HEK293 (cell line): ENCODE measurements at regions not wholly inside any gene's neighbourhood (a gene's known extent, or its start where the extent isn't known, plus 50 kb on each side); places are given as distances from the start of the nearest gene placed in this dataset.

Experiments used
- CTCF ChIA-PET: fragments of 350-600 bp; formaldehyde crosslinking; extraction: SDS; loops from one replicate; lab custom pipeline; 2021; ENCODE audit warnings: antibody characterized with exemption; lab: Yijun Ruan, JAX
- POLR2A ChIA-PET: fragments of 300-600 bp; formaldehyde crosslinking; extraction: SDS; loops from one replicate; lab custom pipeline; 2020; ENCODE audit warnings: antibody characterized with exemption, inconsistent platforms; lab: Yijun Ruan, JAX
- H3K27ac ChIP-seq: fragments of 200-500 bp; sonication (Bioruptor generic); 2 replicates; pipeline ENCODE4 v1.5.1; 2014; ENCODE audit warnings: low read depth, low read length, control low read depth, inconsistent platforms; ENCODE audit errors: extremely low read depth
- H3K36me3 ChIP-seq, 2 experiments: fragments of 200-500 bp in 1 of 2; sonication (Bioruptor generic) in 1 of 2; 1 replicate in 1 of 2; 2 replicates in 1 of 2; pipeline ENCODE4 v1.5.1; 2014 to 2017; ENCODE audit warnings: inconsistent platforms in 2 of 2, low read length in 2 of 2; ENCODE audit not compliant: control insufficient read depth in 2 of 2, insufficient read depth in 1 of 2
- H3K4me1 ChIP-seq: fragments of 200-500 bp; sonication (Bioruptor generic); 2 replicates; pipeline ENCODE4 v1.5.1; 2014; ENCODE audit warnings: mild to moderate bottlenecking, low read length, inconsistent platforms; ENCODE audit not compliant: control insufficient read depth, insufficient read depth
- H3K4me3 ChIP-seq: 2 replicates; pipeline ENCODE4 v1.5.1; 2011; ENCODE audit warnings: low read depth, mild to moderate bottlenecking, control low read depth, low read length, moderate library complexity
- H3K9me3 ChIP-seq: fragments of 200-500 bp; sonication (Bioruptor generic); 2 replicates; pipeline ENCODE4 v1.5.1; 2014; ENCODE audit warnings: low read depth, low read length, inconsistent platforms; ENCODE audit not compliant: control insufficient read depth, insufficient read depth
- BCL11A ChIP-seq: fragments of 450-650 bp; formaldehyde crosslinking; IDR thresholded peaks from 2 replicates; pipeline ENCODE4 v1.5.1; 2016; ENCODE audit warnings: low read depth, missing biosample characterization, missing genetic modification characterization
- BCL6B ChIP-seq: fragments of 450-650 bp; formaldehyde crosslinking; IDR thresholded peaks from 2 replicates; pipeline ENCODE4 v1.5.1; 2017; ENCODE audit warnings: missing biosample characterization, missing genetic modification characterization
- EGR2 ChIP-seq: fragments of 450-650 bp; formaldehyde crosslinking; IDR thresholded peaks from 2 replicates; pipeline ENCODE4 v1.5.1; 2016; ENCODE audit warnings: low read depth, missing biosample characterization, missing genetic modification characterization
- FEZF1 ChIP-seq: fragments of 450-650 bp; formaldehyde crosslinking; IDR thresholded peaks from 2 replicates; pipeline ENCODE4 v1.5.1; 2016; ENCODE audit warnings: missing biosample characterization, missing genetic modification characterization
- GFI1B ChIP-seq: fragments of 450-650 bp; formaldehyde crosslinking; IDR thresholded peaks from 2 replicates; pipeline ENCODE4 v1.5.1; 2016; ENCODE audit warnings: missing biosample characterization, missing genetic modification characterization
- GLI2 ChIP-seq: fragments of 450-650 bp; formaldehyde crosslinking; IDR thresholded peaks from 2 replicates; pipeline ENCODE4; 2017; ENCODE audit warnings: missing biosample characterization, missing genetic modification characterization, low read depth, borderline replicate concordance
- SCRT1 ChIP-seq: fragments of 450-650 bp; formaldehyde crosslinking; IDR thresholded peaks from 2 replicates; pipeline ENCODE4 v1.5.1; 2016; ENCODE audit warnings: missing biosample characterization, missing genetic modification characterization, borderline replicate concordance
- SP3 ChIP-seq: fragments of 450-650 bp; formaldehyde crosslinking; IDR thresholded peaks from 2 replicates; pipeline ENCODE4 v1.5.1; 2016; ENCODE audit warnings: missing biosample characterization, missing genetic modification characterization
- YY1 ChIP-seq: fragments of 450-650 bp; formaldehyde crosslinking; IDR thresholded peaks from 2 replicates; pipeline ENCODE4 v1.5.1; 2018; ENCODE audit warnings: missing biosample characterization, missing genetic modification characterization
- ZEB2 ChIP-seq: fragments of 450-650 bp; formaldehyde crosslinking; IDR thresholded peaks from 2 replicates; pipeline ENCODE4 v1.5.1; 2016; ENCODE audit warnings: missing biosample characterization, missing genetic modification characterization
- ZFP69B ChIP-seq: fragments of 450-650 bp; formaldehyde crosslinking; IDR thresholded peaks from 2 replicates; pipeline ENCODE4 v1.5.1; 2016; ENCODE audit warnings: missing biosample characterization, missing genetic modification characterization
- ZNF146 ChIP-seq: fragments of 450-650 bp; formaldehyde crosslinking; IDR thresholded peaks from 2 replicates; pipeline ENCODE4 v1.5.1; 2016; ENCODE audit warnings: missing biosample characterization, missing genetic modification characterization
- ZNF16 ChIP-seq: fragments of 450-650 bp; formaldehyde crosslinking; IDR thresholded peaks from 2 replicates; pipeline ENCODE4 v1.5.1; 2016; ENCODE audit warnings: low read depth, missing biosample characterization, missing genetic modification characterization
- ZNF169 ChIP-seq: fragments of 450-650 bp; formaldehyde crosslinking; IDR thresholded peaks from 2 replicates; pipeline ENCODE4 v1.5.1; 2016; ENCODE audit warnings: missing biosample characterization, missing genetic modification characterization
- ZNF174 ChIP-seq: fragments of 450-650 bp; formaldehyde crosslinking; IDR thresholded peaks from 2 replicates; pipeline ENCODE4 v1.5.0; 2017; ENCODE audit warnings: missing biosample characterization, mild to moderate bottlenecking, missing genetic modification characterization
- ZNF184 ChIP-seq: fragments of 450-650 bp; IDR thresholded peaks from 2 replicates; pipeline ENCODE4 v1.5.1; 2018; ENCODE audit warnings: missing biosample characterization, mild to moderate bottlenecking, missing genetic modification characterization
- ZNF214 ChIP-seq: fragments of 450-650 bp; formaldehyde crosslinking; IDR thresholded peaks from 2 replicates; pipeline ENCODE4 v1.5.1; 2017; ENCODE audit warnings: missing biosample characterization, mild to moderate bottlenecking, missing genetic modification characterization, borderline replicate concordance
- ZNF221 ChIP-seq: fragments of 450-650 bp; formaldehyde crosslinking; IDR thresholded peaks from 2 replicates; pipeline ENCODE4 v1.5.1; 2017; ENCODE audit warnings: missing biosample characterization, missing genetic modification characterization, borderline replicate concordance
- ZNF24 ChIP-seq: fragments of 450-650 bp; formaldehyde crosslinking; IDR thresholded peaks from 2 replicates; pipeline ENCODE4 v1.5.1; 2016; ENCODE audit warnings: missing biosample characterization, missing genetic modification characterization
- ZNF335 ChIP-seq: fragments of 450-650 bp; formaldehyde crosslinking; conservative IDR thresholded peaks from 2 replicates; pipeline ENCODE4 v1.5.1; 2016; ENCODE audit warnings: missing biosample characterization, missing genetic modification characterization
- ZNF341 ChIP-seq: fragments of 450-650 bp; formaldehyde crosslinking; IDR thresholded peaks from 2 replicates; pipeline ENCODE4; 2016; ENCODE audit warnings: low read depth, missing biosample characterization, missing genetic modification characterization
- ZNF473 ChIP-seq: fragments of 450-650 bp; formaldehyde crosslinking; IDR thresholded peaks from 2 replicates; pipeline ENCODE4 v1.5.1; 2017; ENCODE audit warnings: missing biosample characterization, missing genetic modification characterization
- ZNF510 ChIP-seq: fragments of 450-650 bp; formaldehyde crosslinking; IDR thresholded peaks from 2 replicates; pipeline ENCODE4 v1.5.1; 2018; ENCODE audit warnings: mild to moderate bottlenecking, missing genetic modification characterization, missing biosample characterization; ENCODE audit not compliant: insufficient replicate concordance
- ZNF544 ChIP-seq: fragments of 450-650 bp; formaldehyde crosslinking; IDR thresholded peaks from 2 replicates; pipeline ENCODE4 v1.5.0; 2017; ENCODE audit warnings: missing biosample characterization, missing genetic modification characterization
- ZNF571 ChIP-seq: fragments of 450-650 bp; formaldehyde crosslinking; IDR thresholded peaks from 2 replicates; pipeline ENCODE4 v1.5.0; 2017; ENCODE audit warnings: missing biosample characterization, missing genetic modification characterization
- ZNF596 ChIP-seq: fragments of 450-650 bp; IDR thresholded peaks from 2 replicates; pipeline ENCODE4 v1.5.0; 2018; ENCODE audit warnings: missing biosample characterization, mild to moderate bottlenecking, missing genetic modification characterization, moderate library complexity
- ZNF621 ChIP-seq: fragments of 450-650 bp; formaldehyde crosslinking; IDR thresholded peaks from 2 replicates; pipeline ENCODE4 v1.5.1; 2017; ENCODE audit warnings: missing biosample characterization, missing genetic modification characterization
- ZNF664 ChIP-seq: fragments of 450-650 bp; formaldehyde crosslinking; IDR thresholded peaks from 2 replicates; pipeline ENCODE4 v1.5.1; 2016; ENCODE audit warnings: missing biosample characterization, missing genetic modification characterization
- ZNF707 ChIP-seq: fragments of 450-650 bp; formaldehyde crosslinking; IDR thresholded peaks from 2 replicates; pipeline ENCODE4 v1.5.1; 2016; ENCODE audit warnings: missing biosample characterization, missing genetic modification characterization
- ZNF777 ChIP-seq: fragments of 450-650 bp; formaldehyde crosslinking; IDR thresholded peaks from 2 replicates; pipeline ENCODE4 v1.5.1; 2017; ENCODE audit warnings: missing biosample characterization, missing genetic modification characterization, borderline replicate concordance
- ZSCAN23 ChIP-seq: fragments of 450-650 bp; formaldehyde crosslinking; IDR thresholded peaks from 2 replicates; pipeline ENCODE4 v1.5.1; 2016; ENCODE audit warnings: missing biosample characterization, missing genetic modification characterization
- ZSCAN5A ChIP-seq: fragments of 450-650 bp; formaldehyde crosslinking; IDR thresholded peaks from 2 replicates; pipeline ENCODE4 v1.5.1; 2016; ENCODE audit warnings: missing biosample characterization, missing genetic modification characterization
- ZXDB ChIP-seq: fragments of 450-650 bp; formaldehyde crosslinking; IDR thresholded peaks from 2 replicates; pipeline ENCODE4 v1.5.1; 2016; ENCODE audit warnings: missing biosample characterization, missing genetic modification characterization

DNA sequence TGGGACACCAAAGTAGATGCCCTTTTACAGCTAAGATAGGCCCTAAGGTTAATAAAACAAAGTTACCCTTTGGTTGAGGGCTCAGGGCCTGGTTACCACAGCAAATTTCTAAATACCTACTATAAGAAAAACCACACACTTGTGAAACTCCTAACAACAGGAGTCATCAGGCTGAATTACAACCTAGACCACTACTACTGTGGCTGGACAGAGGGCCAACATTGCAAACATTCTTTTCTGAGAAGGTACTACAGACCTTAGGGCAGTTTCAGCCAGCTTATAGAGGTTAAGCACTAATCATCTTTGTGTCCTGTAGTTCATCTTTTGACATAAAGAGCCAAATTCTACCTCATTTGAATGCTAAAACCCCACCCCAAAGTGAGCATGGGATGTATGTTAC, 504.0 kb downstream of the RAPGEF2 start:
- Histone ChIP-seq H3K27ac (no peak overlapping the region), H3K4me3 (no peak overlapping the region), H3K36me3 (no peaks in the 10 kb centered on the region), H3K4me1 (no peaks in the 10 kb centered on the region), H3K9me3 (no peaks in the 10 kb centered on the region)
- TF ChIP-seq ZNF473, result no peak
- TF ChIP-seq ZNF335 (tag by site-specific recombination), result no peak
- TF ChIP-seq ZNF777 (tag by site-specific recombination), result no peak
- no peak for TF ChIP-seq ZNF174 (tag by site-specific recombination)
- no peak for TF ChIP-seq ZFP69B (tag by site-specific recombination)
- no peak for TF ChIP-seq ZNF664 (tag by site-specific recombination)
- TF ChIP-seq ZNF596 (tag by site-specific recombination), result no peak
- no peak for TF ChIP-seq ZSCAN5A (tag by site-specific recombination)
- TF ChIP-seq SCRT1 (tag by site-specific recombination), result no peak
- TF ChIP-seq FEZF1 (tag by site-specific recombination), result no peak
- no peak for TF ChIP-seq ZNF707 (tag by site-specific recombination)
- TF ChIP-seq YY1, result no peak
- TF ChIP-seq ZNF341, result no peak
- TF ChIP-seq ZXDB (tag by site-specific recombination), result no peak
- no peak for TF ChIP-seq ZNF214 (tag by site-specific recombination)
- POLR2A ChIA-PET, result no interaction called here
- CTCF ChIA-PET, result no interaction called here

DNA sequence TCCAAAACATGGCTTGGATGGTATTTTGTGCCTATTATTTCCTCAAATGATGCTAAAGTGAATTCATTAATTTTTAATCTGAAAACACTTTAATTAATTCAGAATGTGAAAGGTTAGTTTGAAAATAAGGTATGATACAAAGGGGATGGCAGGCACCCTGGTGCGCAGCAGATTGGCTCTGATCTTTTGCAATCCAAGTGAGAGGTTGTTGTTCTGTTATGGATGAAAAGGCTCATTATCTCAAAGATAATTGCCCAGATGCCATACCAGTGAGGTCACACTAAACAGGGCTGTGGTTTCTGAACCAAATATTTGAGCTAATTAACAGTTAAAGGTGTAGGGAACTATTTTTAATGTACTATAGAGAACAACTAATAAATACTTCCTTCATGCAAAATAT, 504.9 kb downstream of the RAPGEF2 start:
- TF ChIP-seq EGR2 (tag by site-specific recombination) (no peak), ZNF184 (tag by site-specific recombination) (no peak), ZNF146 (no peak), BCL11A (tag by site-specific recombination) (no peak), GLI2 (no peak), ZSCAN5A (tag by site-specific recombination) (no peak), ZNF221 (tag by site-specific recombination) (no peak), SP3 (no peak), ZNF510 (no peak), ZEB2 (tag by site-specific recombination) (no peak), GFI1B (tag by site-specific recombination) (no peak), ZSCAN23 (no peak), ZNF16 (tag by site-specific recombination) (no peak), ZNF169 (no peak), ZNF571 (tag by site-specific recombination) (no peak), ZNF621 (tag by site-specific recombination) (no peak), ZNF544 (no peak), BCL6B (tag by site-specific recombination) (no peak), ZNF24 (no peak)
- Histone ChIP-seq H3K4me3 (no peak overlapping the region), H3K9me3 (no peaks in the 10 kb centered on the region), H3K36me3 (no peaks in the 10 kb centered on the region), H3K27ac (no peak overlapping the region), H3K4me1 (no peaks in the 10 kb centered on the region)
- POLR2A ChIA-PET, result no interaction called here
- CTCF ChIA-PET, result no interaction called here
